HepG2 (cell line): ENCODE measurements at regions not wholly inside any gene's neighbourhood (a gene's known extent, or its start where the extent isn't known, plus 50 kb on each side); places are given as distances from the start of the nearest gene placed in this dataset.

Source experiments
- ATAC-seq: fragments of 200-7000 bp; cut with Tn5 transposase; 3 replicates; pipeline ENCODE4 v1.9.1; 2020; ENCODE audit warnings: mild to moderate bottlenecking, moderate library complexity
- BruUV-seq: library from RNA; stranded (reverse); fragments of 400-500 nt; replicated peaks from 2 replicates; lab custom pipeline; 2021; lab: Mats Ljungman, UMichigan
- CTCF ChIA-PET: fragments of 300-600 bp; formaldehyde crosslinking; extraction: SDS; loops from one replicate; lab custom pipeline; 2021; ENCODE audit warnings: low total read pairs, inconsistent platforms, low intra/inter-chr PET ratio; lab: Yijun Ruan, JAX
- POLR2A ChIA-PET: fragments of 350-600 bp; sonication (Branson Sonifier 250); formaldehyde crosslinking; loops from one replicate; lab custom pipeline; 2020; ENCODE audit warnings: antibody characterized with exemption, inconsistent platforms; lab: Yijun Ruan, JAX
- DNase-seq: peaks from one replicate; pipeline ENCODE4 v3.0.0-alpha.2; 2015; ENCODE audit warnings: low spot score
- FAIRE-seq: peaks from 3 replicates; lab custom pipeline; 2011; peaks lifted over from hg19 to GRCh38; lab: Jason Lieb, UNC
- H2AFZ ChIP-seq: one replicate; pipeline ENCODE4 v1.6.1; 2011; ENCODE audit warnings: low read length, inconsistent platforms
- H3K27ac ChIP-seq: fragments of 300-600 bp; 3 replicates; pipeline ENCODE4 v1.8.0; 2011; ENCODE audit warnings: mixed run types, mild to moderate bottlenecking, mixed read lengths, low read length, inconsistent platforms; ENCODE audit not compliant: insufficient read depth; ENCODE audit errors: extremely low read length
- H3K27me3 ChIP-seq, 2 experiments: fragments of 200-600 bp in 1 of 2; 2 replicates in 1 of 2; 3 replicates in 1 of 2; pipeline versions ENCODE4 v1.6.0 to v1.8.0; 2011; ENCODE audit warnings: low read length in 2 of 2, mild to moderate bottlenecking in 2 of 2, moderate library complexity in 2 of 2, inconsistent platforms in 1 of 2; ENCODE audit not compliant: insufficient read depth in 2 of 2, control insufficient read depth in 1 of 2
- H3K36me3 ChIP-seq, 2 experiments: fragments of 200-600 bp in 1 of 2; replicated peaks in 1 of 2; 2 replicates in 1 of 2; 3 replicates in 1 of 2; pipeline versions ENCODE4 v1.5.1 to v1.8.0; 2011; ENCODE audit warnings: low read length in 2 of 2, inconsistent platforms in 1 of 2; ENCODE audit not compliant: insufficient read depth in 2 of 2, control insufficient read depth in 1 of 2
- H3K4me1 ChIP-seq: 2 replicates; pipeline ENCODE4 v1.5.1; 2012; ENCODE audit warnings: low read length, inconsistent platforms; ENCODE audit not compliant: insufficient read depth
- H3K4me2 ChIP-seq: 2 replicates; pipeline ENCODE4 v1.6.0; 2011; ENCODE audit warnings: low read depth, low read length, inconsistent platforms
- H3K4me3 ChIP-seq, 3 experiments: fragments of 200-600 bp in 1 of 3; sonication (generic), shearing (Covaris generic) in 1 of 3; replicated peaks in 1 of 3; 2 replicates each; pipeline ENCODE4 v1.5.1; 2011 to 2016; ENCODE audit warnings: low read length in 3 of 3, inconsistent platforms in 2 of 3, low read depth in 2 of 3, mild to moderate bottlenecking in 2 of 3, control low read depth in 1 of 3, mixed read lengths in 1 of 3; ENCODE audit not compliant: insufficient read depth in 1 of 3
- H3K79me2 ChIP-seq: one replicate; pipeline ENCODE4 v1.6.1; 2011; ENCODE audit warnings: low read length, inconsistent platforms; ENCODE audit not compliant: insufficient read depth
- H3K9ac ChIP-seq: 2 replicates; pipeline ENCODE4 v1.6.0; 2011; ENCODE audit warnings: mild to moderate bottlenecking, low read depth, low read length, inconsistent platforms; ENCODE audit not compliant: insufficient read depth
- H3K9me3 ChIP-seq: 2 replicates; pipeline ENCODE4 v1.5.1; 2012; ENCODE audit warnings: mild to moderate bottlenecking, low read length
- H4K20me1 ChIP-seq: 2 replicates; pipeline ENCODE4 v1.6.0; 2011; ENCODE audit warnings: inconsistent platforms, mild to moderate bottlenecking, low read length, moderate library complexity; ENCODE audit not compliant: insufficient read depth
- AGO1 ChIP-seq: fragments of 200-400 bp; formaldehyde crosslinking; IDR thresholded peaks from 2 replicates; pipeline ENCODE4 v1.6.1; 2017; ENCODE audit warnings: mild to moderate bottlenecking, low read depth, low read length, moderate library complexity; ENCODE audit not compliant: poor library complexity, severe bottlenecking
- ATRX ChIP-seq: sonication (generic); formaldehyde crosslinking; IDR thresholded peaks from 2 replicates; pipeline ENCODE4 v1.4.0; 2020; ENCODE audit warnings: missing genetic modification reagents, borderline replicate concordance
- EED ChIP-seq: sonication (generic); formaldehyde crosslinking; IDR thresholded peaks from 2 replicates; pipeline ENCODE4 v1.5.0; 2020; ENCODE audit warnings: mild to moderate bottlenecking, missing genetic modification reagents
- GABPB1 ChIP-seq: IDR thresholded peaks from 2 replicates; pipeline ENCODE4 v1.6.1; 2016; ENCODE audit warnings: mild to moderate bottlenecking, missing genetic modification reagents, moderate library complexity, missing compliant biosample characterization
- HNF4G ChIP-seq, 2 experiments: sonication (generic) in 1 of 2; formaldehyde crosslinking in 1 of 2; IDR thresholded peaks; 2 replicates each; pipeline versions ENCODE4 v1.4.0 to v1.6.1; 2011 to 2020; ENCODE audit warnings: borderline replicate concordance in 2 of 2, low read depth in 2 of 2, mild to moderate bottlenecking in 2 of 2, low read length in 1 of 2, missing genetic modification reagents in 1 of 2, moderate library complexity in 1 of 2
- NFYC ChIP-seq: IDR thresholded peaks from 2 replicates; pipeline ENCODE4 v1.6.1; 2016; ENCODE audit warnings: missing genetic modification reagents, missing compliant biosample characterization
- NRL ChIP-seq: sonication (generic); formaldehyde crosslinking; IDR thresholded peaks from 2 replicates; pipeline ENCODE4 v1.5.0; 2020; ENCODE audit warnings: missing genetic modification reagents, mild to moderate bottlenecking, moderate library complexity, borderline replicate concordance
- RFX5 ChIP-seq: IDR thresholded peaks from 2 replicates; pipeline ENCODE4 v1.6.1; 2011; ENCODE audit warnings: low read depth, low read length, improper control_type of control experiment
- ZNF737 ChIP-seq: sonication (generic); formaldehyde crosslinking; IDR thresholded peaks from 2 replicates; pipeline ENCODE4 v1.5.0; 2020; ENCODE audit warnings: missing genetic modification reagents, mild to moderate bottlenecking, borderline replicate concordance
- WGBS: methylation state at CpG from one replicate; pipeline ENCODE4 v1.1.6; 2017; ENCODE audit warnings: low lambda C conversion rate; 5-methylcytosine and 5-hydroxymethylcytosine counted together
- in situ Hi-C: cut with HindIII; loops from 2 replicates; pipeline ENCODE4 v1.10.0; 2017; ENCODE audit warnings: low pct_unique_long_range_greater_than_20kb; ENCODE audit not compliant: extremely low pct_ligation_motif_present
- intact Hi-C: fragments of 100-400 bp; cut with micrococcal nuclease; formaldehyde crosslinking; loops from one replicate; pipeline ENCODE4 v1.10.0; 2022; ENCODE audit not compliant: unreplicated experiment
- TF ChIP-seq, protein P1 (sequence below): IDR thresholded peaks from 2 replicates; pipeline ENCODE4 v1.4.0; 2020; ENCODE audit warnings: mild to moderate bottlenecking, missing genetic modification reagents
- TF ChIP-seq, protein P2 (sequence below): sonication (generic); formaldehyde crosslinking; IDR thresholded peaks from 2 replicates; pipeline ENCODE4 v1.5.0; 2020; ENCODE audit warnings: missing genetic modification reagents
- TF ChIP-seq, protein P3 (sequence below): sonication (generic); formaldehyde crosslinking; IDR thresholded peaks from 2 replicates; pipeline ENCODE4 v1.9.0; 2021; ENCODE audit warnings: mild to moderate bottlenecking, missing genetic modification reagents

DNA sequence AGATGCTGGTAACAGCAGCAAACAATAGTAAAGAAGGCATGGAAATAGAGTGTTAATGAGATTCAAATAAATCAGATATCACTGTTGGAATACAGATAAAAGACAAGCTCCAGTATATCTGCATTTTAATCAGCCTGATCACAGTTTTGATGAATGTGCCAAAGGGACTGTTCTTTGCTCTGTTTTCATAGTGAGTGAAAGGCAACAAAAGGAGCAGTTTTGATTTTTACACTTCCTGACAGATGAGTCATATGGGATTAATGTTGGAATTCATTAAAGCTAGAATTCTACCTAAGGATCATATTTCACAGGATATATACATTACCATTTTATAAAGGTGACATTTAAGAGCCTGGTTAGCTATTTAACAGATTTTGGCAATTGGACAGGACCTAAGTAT is 743.3 kb upstream of the PTPRD start (continued):
- TF ChIP-seq, protein P1, sequence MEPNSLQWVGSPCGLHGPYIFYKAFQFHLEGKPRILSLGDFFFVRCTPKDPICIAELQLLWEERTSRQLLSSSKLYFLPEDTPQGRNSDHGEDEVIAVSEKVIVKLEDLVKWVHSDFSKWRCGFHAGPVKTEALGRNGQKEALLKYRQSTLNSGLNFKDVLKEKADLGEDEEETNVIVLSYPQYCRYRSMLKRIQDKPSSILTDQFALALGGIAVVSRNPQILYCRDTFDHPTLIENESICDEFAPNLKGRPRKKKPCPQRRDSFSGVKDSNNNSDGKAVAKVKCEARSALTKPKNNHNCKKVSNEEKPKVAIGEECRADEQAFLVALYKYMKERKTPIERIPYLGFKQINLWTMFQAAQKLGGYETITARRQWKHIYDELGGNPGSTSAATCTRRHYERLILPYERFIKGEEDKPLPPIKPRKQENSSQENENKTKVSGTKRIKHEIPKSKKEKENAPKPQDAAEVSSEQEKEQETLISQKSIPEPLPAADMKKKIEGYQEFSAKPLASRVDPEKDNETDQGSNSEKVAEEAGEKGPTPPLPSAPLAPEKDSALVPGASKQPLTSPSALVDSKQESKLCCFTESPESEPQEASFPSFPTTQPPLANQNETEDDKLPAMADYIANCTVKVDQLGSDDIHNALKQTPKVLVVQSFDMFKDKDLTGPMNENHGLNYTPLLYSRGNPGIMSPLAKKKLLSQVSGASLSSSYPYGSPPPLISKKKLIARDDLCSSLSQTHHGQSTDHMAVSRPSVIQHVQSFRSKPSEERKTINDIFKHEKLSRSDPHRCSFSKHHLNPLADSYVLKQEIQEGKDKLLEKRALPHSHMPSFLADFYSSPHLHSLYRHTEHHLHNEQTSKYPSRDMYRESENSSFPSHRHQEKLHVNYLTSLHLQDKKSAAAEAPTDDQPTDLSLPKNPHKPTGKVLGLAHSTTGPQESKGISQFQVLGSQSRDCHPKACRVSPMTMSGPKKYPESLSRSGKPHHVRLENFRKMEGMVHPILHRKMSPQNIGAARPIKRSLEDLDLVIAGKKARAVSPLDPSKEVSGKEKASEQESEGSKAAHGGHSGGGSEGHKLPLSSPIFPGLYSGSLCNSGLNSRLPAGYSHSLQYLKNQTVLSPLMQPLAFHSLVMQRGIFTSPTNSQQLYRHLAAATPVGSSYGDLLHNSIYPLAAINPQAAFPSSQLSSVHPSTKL, result no peak
- no peak for TF ChIP-seq GABPB1
- TF ChIP-seq, protein P2, sequence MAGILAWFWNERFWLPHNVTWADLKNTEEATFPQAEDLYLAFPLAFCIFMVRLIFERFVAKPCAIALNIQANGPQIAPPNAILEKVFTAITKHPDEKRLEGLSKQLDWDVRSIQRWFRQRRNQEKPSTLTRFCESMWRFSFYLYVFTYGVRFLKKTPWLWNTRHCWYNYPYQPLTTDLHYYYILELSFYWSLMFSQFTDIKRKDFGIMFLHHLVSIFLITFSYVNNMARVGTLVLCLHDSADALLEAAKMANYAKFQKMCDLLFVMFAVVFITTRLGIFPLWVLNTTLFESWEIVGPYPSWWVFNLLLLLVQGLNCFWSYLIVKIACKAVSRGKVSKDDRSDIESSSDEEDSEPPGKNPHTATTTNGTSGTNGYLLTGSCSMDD (CRISPR knock-in tag), result no peak
- no peak for TF ChIP-seq ZNF737

DNA sequence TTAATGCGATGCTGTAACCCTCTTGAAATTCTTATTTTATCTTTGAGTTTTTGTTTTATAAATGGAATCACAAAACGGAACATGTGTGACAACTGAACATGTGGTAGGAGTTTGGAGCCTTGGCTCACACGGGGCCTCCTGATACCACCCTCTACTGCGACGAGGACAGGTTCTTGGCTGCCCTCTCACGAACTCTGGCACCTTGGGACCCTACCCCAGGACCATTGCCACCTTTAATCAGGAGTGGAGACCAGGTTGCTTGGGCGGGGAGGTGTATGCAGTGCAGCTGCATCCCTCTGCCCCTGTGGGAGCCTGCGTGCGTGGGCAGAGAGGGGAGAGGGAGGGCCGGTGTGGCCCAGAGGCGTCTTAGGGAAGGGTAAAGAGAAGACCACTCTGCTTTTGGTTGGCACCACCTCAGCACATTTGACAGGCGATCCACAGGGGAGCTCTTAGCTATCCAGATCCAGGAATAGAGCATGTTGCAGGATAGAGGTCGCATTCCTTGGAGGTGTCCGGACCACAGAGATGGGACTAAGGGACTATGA is 753.9 kb upstream of the PTPRD start:
- Histone ChIP-seq H3K27ac (no peak overlapping the region), H2AFZ (no peak overlapping the region), H3K4me2 (no peak overlapping the region), H3K36me3 (no peaks in the 10 kb centered on the region), H3K4me3 (no peak overlapping the region), H4K20me1 (no peaks in the 10 kb centered on the region), H3K4me1 (no peaks in the 10 kb centered on the region), H3K79me2 (no peaks in the 10 kb centered on the region), H3K9ac (no peak overlapping the region), H3K9me3 (peaks cover 58% of the 10 kb centered on the region), H3K27me3 (no peaks in the 10 kb centered on the region)
- ChIA-PET CTCF (no interaction called here), POLR2A (no interaction called here)
- FAIRE-seq (no peak), ATAC-seq (no peak), DNase-seq (no peak)
- BruUV-seq, result no TSS peak
- intact Hi-C loops (no loop called here), in situ Hi-C loops (no loop called here)
- 3% methylated on average over 12 of the region's 14 CpGs for whole genome bisulfite sequencing
- TF ChIP-seq EED (CRISPR knock-in tag), result no peak
- TF ChIP-seq AGO1, result no peak
- no peak for TF ChIP-seq NRL (CRISPR knock-in tag)
- TF ChIP-seq HNF4G (IDR thresholded peaks at IDR 0.05; ENCODE audit: borderline replicate concordance, low read depth, low read length), result no peak
- no peak for TF ChIP-seq HNF4G (CRISPR knock-in tag; IDR thresholded peaks at IDR 0.05; ENCODE audit: borderline replicate concordance, low read depth)
- TF ChIP-seq ATRX, result no peak
- no peak for TF ChIP-seq RFX5
- TF ChIP-seq NFYC, result no peak
- TF ChIP-seq, protein P3, sequence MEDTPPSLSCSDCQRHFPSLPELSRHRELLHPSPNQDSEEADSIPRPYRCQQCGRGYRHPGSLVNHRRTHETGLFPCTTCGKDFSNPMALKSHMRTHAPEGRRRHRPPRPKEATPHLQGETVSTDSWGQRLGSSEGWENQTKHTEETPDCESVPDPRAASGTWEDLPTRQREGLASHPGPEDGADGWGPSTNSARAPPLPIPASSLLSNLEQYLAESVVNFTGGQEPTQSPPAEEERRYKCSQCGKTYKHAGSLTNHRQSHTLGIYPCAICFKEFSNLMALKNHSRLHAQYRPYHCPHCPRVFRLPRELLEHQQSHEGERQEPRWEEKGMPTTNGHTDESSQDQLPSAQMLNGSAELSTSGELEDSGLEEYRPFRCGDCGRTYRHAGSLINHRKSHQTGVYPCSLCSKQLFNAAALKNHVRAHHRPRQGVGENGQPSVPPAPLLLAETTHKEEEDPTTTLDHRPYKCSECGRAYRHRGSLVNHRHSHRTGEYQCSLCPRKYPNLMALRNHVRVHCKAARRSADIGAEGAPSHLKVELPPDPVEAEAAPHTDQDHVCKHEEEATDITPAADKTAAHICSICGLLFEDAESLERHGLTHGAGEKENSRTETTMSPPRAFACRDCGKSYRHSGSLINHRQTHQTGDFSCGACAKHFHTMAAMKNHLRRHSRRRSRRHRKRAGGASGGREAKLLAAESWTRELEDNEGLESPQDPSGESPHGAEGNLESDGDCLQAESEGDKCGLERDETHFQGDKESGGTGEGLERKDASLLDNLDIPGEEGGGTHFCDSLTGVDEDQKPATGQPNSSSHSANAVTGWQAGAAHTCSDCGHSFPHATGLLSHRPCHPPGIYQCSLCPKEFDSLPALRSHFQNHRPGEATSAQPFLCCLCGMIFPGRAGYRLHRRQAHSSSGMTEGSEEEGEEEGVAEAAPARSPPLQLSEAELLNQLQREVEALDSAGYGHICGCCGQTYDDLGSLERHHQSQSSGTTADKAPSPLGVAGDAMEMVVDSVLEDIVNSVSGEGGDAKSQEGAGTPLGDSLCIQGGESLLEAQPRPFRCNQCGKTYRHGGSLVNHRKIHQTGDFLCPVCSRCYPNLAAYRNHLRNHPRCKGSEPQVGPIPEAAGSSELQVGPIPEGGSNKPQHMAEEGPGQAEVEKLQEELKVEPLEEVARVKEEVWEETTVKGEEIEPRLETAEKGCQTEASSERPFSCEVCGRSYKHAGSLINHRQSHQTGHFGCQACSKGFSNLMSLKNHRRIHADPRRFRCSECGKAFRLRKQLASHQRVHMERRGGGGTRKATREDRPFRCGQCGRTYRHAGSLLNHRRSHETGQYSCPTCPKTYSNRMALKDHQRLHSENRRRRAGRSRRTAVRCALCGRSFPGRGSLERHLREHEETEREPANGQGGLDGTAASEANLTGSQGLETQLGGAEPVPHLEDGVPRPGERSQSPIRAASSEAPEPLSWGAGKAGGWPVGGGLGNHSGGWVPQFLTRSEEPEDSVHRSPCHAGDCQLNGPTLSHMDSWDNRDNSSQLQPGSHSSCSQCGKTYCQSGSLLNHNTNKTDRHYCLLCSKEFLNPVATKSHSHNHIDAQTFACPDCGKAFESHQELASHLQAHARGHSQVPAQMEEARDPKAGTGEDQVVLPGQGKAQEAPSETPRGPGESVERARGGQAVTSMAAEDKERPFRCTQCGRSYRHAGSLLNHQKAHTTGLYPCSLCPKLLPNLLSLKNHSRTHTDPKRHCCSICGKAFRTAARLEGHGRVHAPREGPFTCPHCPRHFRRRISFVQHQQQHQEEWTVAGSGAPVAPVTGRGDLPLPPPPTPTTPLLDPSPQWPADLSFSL (CRISPR knock-in tag), result no peak
